B cell (primary cell): ENCODE measurements at regions not wholly inside any gene's neighbourhood (a gene's known extent, or its start where the extent isn't known, plus 50 kb on each side); places are given as distances from the start of the nearest gene placed in this dataset.

Experiments used
- ATAC-seq: fragments of 200-7000 bp; cut with Tn5 transposase; one replicate; pipeline ENCODE4 v1.10.0; 2021; ENCODE audit warnings: low read depth, mild to moderate bottlenecking, moderate number of reproducible peaks, moderate library complexity
- CTCF ChIA-PET: fragments of 350-600 bp; sonication (Branson Sonifier 250); formaldehyde crosslinking; loops from one replicate; lab custom pipeline; 2021; ENCODE audit warnings: antibody characterized with exemption, inconsistent platforms; lab: Charles Lee
- POLR2A ChIA-PET: fragments of 350-600 bp; sonication (Branson Sonifier 250); formaldehyde crosslinking; loops from one replicate; lab custom pipeline; 2021; ENCODE audit warnings: antibody characterized with exemption; lab: Charles Lee
- DNase-seq: peaks from one replicate; pipeline ENCODE4 v3.0.0; 2013
- H2AFZ ChIP-seq: 2 replicates; pipeline ENCODE4 v1.6.1; 2012; ENCODE audit warnings: mild to moderate bottlenecking, low read depth, low read length; ENCODE audit not compliant: insufficient read depth, poor library complexity, severe bottlenecking
- H3K27ac ChIP-seq, 2 donors: 1 replicate in 1 of 2; 2 replicates in 1 of 2; pipeline ENCODE4 v1.5.1; 2012 to 2013; ENCODE audit warnings: low read length in 2 of 2, mild to moderate bottlenecking in 2 of 2, moderate library complexity in 1 of 2
- H3K27me3 ChIP-seq, 4 experiments: fragments of 200-600 bp in 1 of 4; sonication (generic) in 1 of 4; replicated peaks in 1 of 4; 1 replicate in 2 of 4; 2 replicates in 2 of 4; pipeline versions ENCODE4 v1.6.1 to v1.7.0; 2013 to 2016; ENCODE audit warnings: low read length in 3 of 4, mild to moderate bottlenecking in 2 of 4, mixed read lengths in 1 of 4, moderate library complexity in 1 of 4; ENCODE audit not compliant: insufficient read depth in 4 of 4, control insufficient read depth in 3 of 4; ENCODE audit errors: control extremely low read depth in 1 of 4
- H3K36me3 ChIP-seq, 2 experiments: replicated peaks in 1 of 2; 1 replicate in 1 of 2; 2 replicates in 1 of 2; pipeline versions ENCODE4 v1.6.1 to v1.7.1; 2013; ENCODE audit warnings: low read length in 1 of 2; ENCODE audit not compliant: insufficient read depth in 2 of 2, control insufficient read depth in 1 of 2; ENCODE audit errors: control extremely low read depth in 1 of 2, extremely low read depth in 1 of 2
- H3K4me1 ChIP-seq, 2 donors: fragments of 200-600 bp in 1 of 2; sonication (generic) in 1 of 2; 1 replicate in 1 of 2; 2 replicates in 1 of 2; pipeline versions ENCODE4 v1.5.1 to v1.6.1; 2013 to 2017; ENCODE audit warnings: low read length in 2 of 2; ENCODE audit not compliant: control insufficient read depth in 2 of 2, insufficient read depth in 2 of 2
- H3K4me2 ChIP-seq: replicated peaks from 2 replicates; pipeline ENCODE3; 2012; ENCODE audit warnings: mild to moderate bottlenecking, low read depth, low read length; ENCODE audit not compliant: poor library complexity, severe bottlenecking
- H3K4me3 ChIP-seq, 5 experiments: fragments of 200-600 bp in 1 of 5; sonication (generic) in 1 of 5; 1 replicate in 3 of 5; 2 replicates in 2 of 5; pipeline versions ENCODE4 v1.5.1 to v1.7.0; 2011 to 2016; ENCODE audit warnings: low read length in 4 of 5, mild to moderate bottlenecking in 4 of 5, low read depth in 2 of 5, control low read depth in 1 of 5, moderate library complexity in 1 of 5; ENCODE audit not compliant: insufficient read depth in 1 of 5; ENCODE audit errors: control extremely low read depth in 1 of 5, extremely low read depth in 1 of 5
- H3K79me2 ChIP-seq: fragments of 200-600 bp; sonication (generic); one replicate; pipeline ENCODE4 v1.6.0; 2016; ENCODE audit warnings: low read length; ENCODE audit not compliant: control insufficient read depth, insufficient read depth
- H3K9ac ChIP-seq: fragments of 200-600 bp; sonication (generic); 2 replicates; pipeline ENCODE4 v1.6.1; 2017; ENCODE audit warnings: mild to moderate bottlenecking, low read length, moderate library complexity
- H3K9me3 ChIP-seq, 3 donors: one replicate each; pipeline versions ENCODE4 v1.6.1 to v1.7.1; 2013; ENCODE audit warnings: low read length in 2 of 3; ENCODE audit not compliant: control insufficient read depth in 2 of 3, insufficient read depth in 1 of 3; ENCODE audit errors: control extremely low read depth in 1 of 3
- H4K20me1 ChIP-seq: 2 replicates; pipeline ENCODE4 v1.6.0; 2012; ENCODE audit warnings: mild to moderate bottlenecking, low read length; ENCODE audit not compliant: insufficient read depth, control insufficient read depth, poor library complexity, severe bottlenecking
- H3K27ac Mint-ChIP-seq: one replicate; pipeline ENCODE4 v1.8.0; 2021; ENCODE audit warnings: mixed read lengths
- H3K27me3 Mint-ChIP-seq: one replicate; pipeline ENCODE4 v1.8.0; 2021; ENCODE audit warnings: mixed read lengths
- H3K4me1 Mint-ChIP-seq: one replicate; pipeline ENCODE4 v1.8.0; 2021; ENCODE audit warnings: mixed read lengths
- H3K4me3 Mint-ChIP-seq: one replicate; pipeline ENCODE4 v1.8.0; 2021; ENCODE audit warnings: mixed read lengths
- H3K9me3 Mint-ChIP-seq: one replicate; pipeline ENCODE4 v1.8.0; 2022; ENCODE audit warnings: mixed read lengths; ENCODE audit not compliant: insufficient read depth
- CTCF ChIP-seq: fragments of 200-600 bp; IDR thresholded peaks from one replicate; pipeline ENCODE4 v1.8.0; 2022; ENCODE audit warnings: antibody characterized with exemption, mild to moderate bottlenecking
- EZH2 ChIP-seq: IDR thresholded peaks from 2 replicates; pipeline ENCODE4 v1.6.1; 2012; ENCODE audit warnings: borderline replicate concordance, low read depth, mild to moderate bottlenecking, moderate library complexity, low read length; ENCODE audit not compliant: insufficient read depth, poor library complexity, severe bottlenecking
- WGBS: methylation state at CpG from one replicate; pipeline ENCODE4 v1.1.5; 2013; ENCODE audit warnings: missing lambda C conversion rate; ENCODE audit not compliant: insufficient coverage; 5-methylcytosine and 5-hydroxymethylcytosine counted together
- intact Hi-C: fragments of 100-400 bp; cut with micrococcal nuclease; formaldehyde crosslinking; loops from one replicate; pipeline ENCODE4 v1.10.0; 2022

GRCh38 chr1:239526391-239526790, 140.0 kb downstream of the CHRM3 start:
- CTCF ChIA-PET = no interaction called here
- no peaks in the 10 kb centered on the region for H3K9me3 ChIP-seq
- intact Hi-C loops = no loop called here
- Mint-ChIP-seq H3K27me3 (no peaks in the 10 kb centered on the region), H3K27ac (no peak overlapping the region), H3K9me3 (no peaks in the 10 kb centered on the region), H3K4me3 (no peak overlapping the region), H3K4me1 (no peaks in the 10 kb centered on the region)
- no peak overlapping the region for H2AFZ ChIP-seq
- no peaks in the 10 kb centered on the region for H4K20me1 ChIP-seq
- H3K9ac ChIP-seq = no peak overlapping the region
- DNase-seq = no peak
- no peak for ATAC-seq
- no peaks in the 10 kb centered on the region for H3K4me1 ChIP-seq
- WGBS = 80% methylated on average over 1 of the region's 4 CpGs
- H3K4me3 ChIP-seq = no peak overlapping the region
- POLR2A ChIA-PET = no interaction called here
- no peak overlapping the region for H3K27ac ChIP-seq
- H3K4me2 ChIP-seq = no peak overlapping the region
- no peaks in the 10 kb centered on the region for H3K27me3 ChIP-seq
- TF ChIP-seq CTCF (no peak), EZH2 (no peak)
- H3K36me3 ChIP-seq = no peaks in the 10 kb centered on the region
- H3K79me2 ChIP-seq = no peaks in the 10 kb centered on the region

- no peaks in the 10 kb centered on the region for H3K4me1 ChIP-seq
- no peaks in the 10 kb centered on the region for H3K36me3 ChIP-seq
- no peaks in the 10 kb centered on the region for H3K79me2 ChIP-seq
- POLR2A ChIA-PET = no interaction called here
- intact Hi-C loops = no loop called here
- no peak overlapping the region for H3K4me2 ChIP-seq
- H3K9me3 ChIP-seq = no peaks in the 10 kb centered on the region
- ATAC-seq (no peak), DNase-seq (no peak)
- H3K4me3 Mint-ChIP-seq = no peak overlapping the region
- 100% methylated on average over 1 of the region's 3 CpGs for WGBS
- CTCF ChIA-PET = no interaction called here
- H3K4me1 Mint-ChIP-seq = no peaks in the 10 kb centered on the region
- no peaks in the 10 kb centered on the region for H3K27me3 Mint-ChIP-seq
- no peaks in the 10 kb centered on the region for H3K27me3 ChIP-seq
- no peak overlapping the region for H3K4me3 ChIP-seq
- H3K27ac ChIP-seq = no peak overlapping the region
- H4K20me1 ChIP-seq = no peaks in the 10 kb centered on the region
- no peak overlapping the region for H3K9ac ChIP-seq
- no peak overlapping the region for H3K27ac Mint-ChIP-seq
- H3K9me3 Mint-ChIP-seq = no peaks in the 10 kb centered on the region
- TF ChIP-seq CTCF (no peak), EZH2 (no peak)
- no peak overlapping the region for H2AFZ ChIP-seq
Observed at GRCh38 chr1:239527051-239527693, 140.8 kb downstream of the CHRM3 start.
